HG02763 (cell line): ENCODE measurements at regions not wholly inside any gene's neighbourhood (a gene's known extent, or its start where the extent isn't known, plus 50 kb on each side); places are given as distances from the start of the nearest gene placed in this dataset.
"Not testable (repeated sequence)": the region's sequence is repeated elsewhere in the genome, so short reads cannot be mapped to it uniquely, and the experiment has no call there.

Experiments
- ATAC-seq: cut with Tn5 transposase; IDR thresholded peaks from one replicate; pipeline ENCODE4 v1.9.1; 2021; ENCODE audit warnings: mild to moderate bottlenecking, moderate library complexity; ENCODE audit not compliant: unreplicated experiment

DNA sequence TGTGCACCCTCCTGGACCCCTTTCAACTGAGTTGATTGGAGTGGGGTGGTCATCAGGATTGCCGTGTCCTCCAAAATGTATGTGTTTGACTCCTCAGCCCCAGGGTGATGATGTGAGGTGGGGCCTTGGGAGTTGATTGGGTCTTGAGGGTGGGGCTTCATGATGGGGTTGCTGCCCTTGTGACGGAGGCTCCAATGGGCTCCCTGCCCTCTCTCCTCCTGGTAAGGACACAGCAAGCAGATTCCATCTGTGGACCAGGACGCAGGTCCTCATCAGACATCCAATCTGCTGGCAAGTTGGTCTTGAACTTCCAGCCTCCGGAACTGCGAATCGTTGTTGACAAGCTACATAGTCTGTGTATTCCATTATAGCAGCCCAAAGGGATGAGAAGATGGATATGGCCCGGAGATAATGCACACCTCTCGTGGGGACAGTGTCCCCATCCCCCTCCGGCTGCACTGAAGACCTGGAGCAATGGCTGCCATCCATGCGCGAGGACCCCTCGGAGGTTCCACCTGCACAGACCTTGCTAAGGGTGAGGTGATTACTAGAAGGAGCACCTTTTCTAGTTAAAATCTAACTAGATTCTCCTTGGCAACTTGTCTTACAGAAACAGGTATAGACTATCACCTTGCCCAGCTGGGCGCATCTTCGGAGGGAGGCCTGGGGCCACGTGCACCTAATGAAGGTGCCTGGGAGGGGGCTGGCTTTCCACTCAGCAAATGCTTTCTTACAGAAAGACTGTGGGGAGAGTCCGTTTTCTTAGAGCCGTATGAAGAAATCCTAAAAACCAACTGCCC is 75.7 kb upstream of the IRX4 start:
- ATAC-seq = no peak

GRCh38 chr5:1955586-1955985 is 72.9 kb upstream of the IRX4 start:
- ATAC-seq = no peak

DNA sequence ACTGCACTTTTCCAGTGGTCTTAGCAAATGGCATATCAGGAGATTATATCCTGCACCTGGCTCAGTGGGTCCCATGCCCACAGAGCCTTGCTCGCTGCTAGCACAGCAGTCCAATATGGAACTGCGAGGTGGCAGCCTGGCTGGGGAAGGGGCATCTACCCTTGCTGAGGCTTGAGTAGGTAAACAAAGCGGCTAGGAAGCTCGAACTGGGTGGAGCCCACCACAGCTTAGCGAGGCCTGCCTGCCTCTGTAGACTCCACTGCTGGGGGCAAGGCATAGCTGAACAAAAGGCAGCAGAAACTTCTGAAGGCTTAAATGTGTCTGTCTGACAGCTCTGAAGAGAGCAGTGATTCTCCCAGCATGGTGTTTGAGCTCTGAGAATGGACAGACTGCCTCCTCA is 71.0 kb upstream of the IRX4 start:
- ATAC-seq = not testable (repeated sequence)

DNA sequence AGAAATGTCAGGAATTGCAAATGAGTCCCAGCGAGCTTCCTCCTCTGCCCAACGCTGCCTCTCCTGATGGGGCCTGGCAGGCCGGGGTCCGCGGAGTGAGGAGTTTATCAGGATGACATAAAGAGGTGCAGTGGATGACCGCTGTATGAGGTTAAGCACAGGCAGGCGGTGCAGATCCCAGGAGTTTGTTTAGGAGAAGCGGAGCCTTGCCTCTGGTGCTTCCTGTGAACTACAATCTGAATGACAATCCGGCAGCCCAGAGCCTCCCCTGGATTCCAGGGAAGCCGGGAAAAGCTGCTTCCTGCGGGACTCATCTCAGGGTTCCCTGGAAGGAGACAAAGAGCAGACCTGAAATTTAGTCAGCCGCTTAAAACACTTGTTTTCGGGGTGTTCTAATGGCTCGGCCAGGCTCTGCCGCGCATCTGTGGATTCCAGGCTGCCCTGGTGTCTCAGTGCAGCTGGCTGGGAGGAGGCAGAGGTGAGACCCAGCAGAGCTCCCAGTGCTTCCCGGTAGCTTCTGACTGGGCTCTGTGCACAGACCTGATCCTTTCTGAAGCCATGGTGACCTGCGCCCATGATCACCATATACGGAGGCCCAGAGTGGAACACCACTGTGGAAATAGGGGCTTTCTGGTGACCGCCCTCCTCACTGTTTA is 69.8 kb upstream of the IRX4 start:
- no peak for ATAC-seq

DNA sequence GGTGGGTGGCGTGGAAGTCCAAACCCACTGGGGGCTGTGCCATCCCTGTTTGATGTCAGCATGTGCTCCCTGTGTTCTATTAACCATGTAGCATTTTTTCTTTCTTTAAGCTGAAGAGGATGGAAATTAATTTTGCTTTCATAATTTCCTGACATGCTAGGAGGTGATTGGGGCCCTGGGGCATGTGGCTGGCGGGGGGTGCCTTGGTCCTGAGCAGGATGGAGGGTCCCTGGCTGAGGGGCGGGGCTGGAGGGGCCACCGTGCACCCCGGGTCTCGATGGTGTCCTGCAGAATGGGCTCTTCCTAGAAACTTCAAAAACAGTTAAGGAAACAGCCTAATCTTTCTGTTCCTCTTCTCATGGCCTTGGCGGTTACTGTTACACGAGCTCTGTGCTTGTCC is 69.3 kb upstream of the IRX4 start:
- ATAC-seq = no peak

DNA sequence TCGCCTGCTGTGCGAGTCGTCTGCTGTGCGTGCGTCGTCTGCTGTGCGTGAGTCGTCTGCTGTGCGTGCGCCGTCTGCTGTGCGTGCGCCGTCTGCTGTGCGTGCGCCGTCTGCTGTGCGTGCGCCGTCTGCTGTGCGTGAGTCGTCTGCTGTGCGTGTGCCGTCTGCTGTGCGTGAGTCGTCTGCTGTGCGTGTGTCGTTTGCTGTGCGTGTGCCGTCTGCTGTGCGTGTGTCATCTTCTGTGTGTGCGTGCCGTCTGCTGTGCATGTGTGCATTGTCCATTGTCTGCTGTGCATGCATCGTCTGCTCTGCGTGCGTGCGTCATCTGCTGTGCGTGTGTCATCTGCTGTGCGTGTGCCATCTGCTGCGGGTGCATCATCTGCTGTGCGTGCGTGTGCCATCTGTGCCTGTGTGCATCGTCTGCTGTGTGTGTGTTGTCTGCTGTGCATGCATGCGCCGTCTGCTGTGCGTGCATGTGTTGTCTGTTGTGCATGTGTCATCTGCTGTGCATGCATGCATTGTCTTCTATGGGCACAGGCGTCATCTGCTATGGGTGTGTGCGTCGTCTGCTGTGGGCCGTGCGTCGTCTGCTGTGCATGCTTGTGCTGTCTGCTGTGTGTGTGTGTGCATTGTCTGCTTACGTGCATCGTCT is 68.6 kb upstream of the IRX4 start:
- no peak for ATAC-seq

GRCh38 chr5:1950708-1951103 is 68.0 kb upstream of the IRX4 start:
- no peak for ATAC-seq

- no peak for ATAC-seq
These were observed 67.5 kb upstream of the IRX4 start for GRCh38 chr5:1950096-1950707.

DNA sequence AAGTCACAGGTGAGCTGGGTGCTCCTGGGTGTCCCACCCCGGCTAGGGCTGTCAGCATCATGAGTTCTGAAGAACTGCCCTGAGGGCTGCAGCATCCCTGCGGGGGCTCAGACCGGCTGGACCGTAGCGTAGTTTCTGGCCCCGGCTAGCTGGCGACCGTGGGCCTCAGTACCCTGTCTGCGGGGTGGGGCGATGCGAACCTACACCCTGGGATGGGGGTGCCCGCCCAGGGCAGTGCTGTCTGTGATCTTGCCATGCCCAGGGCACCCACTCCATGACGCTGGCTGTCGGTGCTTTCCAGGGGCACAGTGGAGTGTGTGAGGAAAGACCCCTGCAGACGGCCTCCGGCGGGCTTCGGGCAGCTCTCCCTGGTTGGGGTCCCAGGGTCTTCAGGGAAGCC is 66.5 kb upstream of the IRX4 start:
- ATAC-seq = no peak

DNA sequence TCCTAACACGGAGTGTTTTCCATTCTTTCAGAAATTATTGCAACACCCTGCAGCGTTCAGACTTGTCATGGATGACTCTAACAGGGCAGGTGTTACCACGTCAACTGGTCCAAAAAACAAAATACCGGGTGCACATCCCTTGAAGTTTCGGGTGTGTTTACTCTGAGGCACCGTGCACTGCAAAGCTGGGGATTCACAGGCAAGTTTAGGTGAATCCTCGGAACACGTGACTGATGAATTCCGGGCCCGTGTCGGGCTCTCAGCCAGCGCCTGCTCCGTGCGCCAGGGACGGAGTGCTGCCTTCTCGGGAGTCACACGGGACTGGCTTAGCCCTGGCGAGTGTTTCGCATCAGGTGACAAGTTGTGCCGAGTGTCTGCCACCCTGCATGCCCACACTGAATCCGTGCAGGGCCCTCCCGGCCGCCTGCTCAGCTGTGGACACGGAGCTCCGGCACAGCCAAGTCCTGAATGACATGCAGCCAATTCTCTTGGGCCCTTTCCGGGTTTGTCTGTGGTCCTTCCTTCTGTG is 66.0 kb upstream of the IRX4 start:
- ATAC-seq = no peak

DNA sequence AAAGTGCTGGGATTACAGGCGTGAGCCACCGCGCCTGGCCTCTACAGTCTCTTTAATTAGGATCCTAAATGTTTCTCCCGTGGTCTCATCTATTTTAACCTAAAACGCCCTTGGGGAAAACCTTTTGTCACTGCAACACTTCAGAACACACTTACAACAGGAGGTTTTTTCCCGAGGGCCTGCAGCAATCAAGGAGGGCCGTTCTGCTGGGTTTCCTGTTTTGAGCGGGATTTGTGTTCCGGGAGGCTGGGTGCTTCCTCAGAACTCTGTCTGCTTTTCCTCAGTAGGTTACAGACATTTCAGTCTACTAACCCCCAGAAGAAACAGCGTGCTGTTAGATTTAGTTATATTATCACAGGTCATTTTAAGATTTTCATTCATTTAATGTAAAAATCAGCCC is 65.4 kb upstream of the IRX4 start:
- ATAC-seq = no peak

GRCh38 chr5:1946776-1947175 is 64.1 kb upstream of the IRX4 start:
- ATAC-seq = no peak

DNA sequence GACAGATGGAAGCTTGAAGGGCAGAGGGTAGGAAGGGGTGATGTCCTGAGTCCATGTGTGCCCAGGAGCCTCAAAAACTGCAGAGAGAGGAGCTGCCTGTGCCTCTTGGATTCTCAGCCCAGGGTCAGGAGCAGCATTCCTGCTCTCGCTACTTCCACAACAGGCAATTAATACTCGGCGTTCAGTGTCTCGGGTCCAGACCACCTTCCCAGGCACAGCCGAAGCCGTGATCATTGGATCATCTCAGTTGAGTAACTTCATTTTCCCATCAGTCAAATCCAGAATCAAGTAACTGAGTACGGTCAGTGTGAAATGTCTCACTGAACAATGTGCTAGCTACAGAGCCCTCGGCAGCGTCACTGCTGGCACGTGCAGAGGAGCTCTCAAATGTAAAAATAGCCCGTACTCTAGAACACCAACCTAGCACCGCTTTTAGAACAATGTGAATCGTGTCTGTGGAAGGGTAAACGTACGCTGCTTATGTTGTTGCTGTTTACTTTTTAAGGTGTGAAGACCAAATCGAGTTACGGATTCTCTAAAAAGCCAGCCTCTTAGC is 63.5 kb upstream of the IRX4 start:
- no peak for ATAC-seq

GRCh38 chr5:1945606-1946005 is 62.9 kb upstream of the IRX4 start:
- ATAC-seq = no peak

- ATAC-seq = no peak
These were observed 61.7 kb upstream of the IRX4 start for GRCh38 chr5:1944408-1944807.

DNA sequence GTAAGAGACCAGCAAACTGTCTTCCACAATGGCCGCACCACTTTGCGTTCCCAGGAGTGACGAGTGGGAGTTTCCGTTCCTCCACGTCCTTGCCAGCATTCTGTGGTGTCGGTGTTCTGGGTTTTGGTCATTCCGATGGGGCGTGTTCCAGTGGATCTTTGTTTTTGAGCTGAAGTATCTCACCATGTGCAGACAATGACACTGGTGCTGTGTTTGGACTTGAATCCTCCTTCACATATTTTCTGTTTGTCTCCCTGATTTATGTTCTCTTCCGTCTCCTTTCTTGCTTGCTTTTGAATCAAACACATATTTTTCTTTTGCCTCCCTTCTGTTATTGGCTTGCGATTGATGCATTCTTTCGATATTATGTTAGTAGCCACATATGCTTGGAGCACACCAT is 60.8 kb upstream of the IRX4 start:
- ATAC-seq = no peak

DNA sequence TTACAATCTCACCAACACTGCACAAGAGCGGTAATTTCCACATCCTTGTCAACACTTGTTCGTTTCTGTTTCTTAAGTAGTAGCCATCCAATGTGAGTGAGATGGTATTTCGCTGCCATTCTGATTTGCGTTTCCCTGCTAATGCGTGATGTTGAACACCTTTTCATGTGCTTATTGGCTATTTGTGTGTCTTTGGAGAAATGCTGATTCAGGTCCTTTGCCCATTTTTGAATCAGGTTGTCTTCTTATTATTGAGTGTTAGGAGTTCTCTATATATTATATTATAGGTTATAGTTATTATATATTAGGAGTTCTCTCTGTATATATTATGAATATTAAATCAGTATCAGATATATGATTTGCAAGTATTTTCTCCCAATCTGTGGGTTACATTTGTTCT is 59.9 kb upstream of the IRX4 start:
- no peak for ATAC-seq

- no peak for ATAC-seq
These were observed 59.4 kb upstream of the IRX4 start for GRCh38 chr5:1942158-1942557.

DNA sequence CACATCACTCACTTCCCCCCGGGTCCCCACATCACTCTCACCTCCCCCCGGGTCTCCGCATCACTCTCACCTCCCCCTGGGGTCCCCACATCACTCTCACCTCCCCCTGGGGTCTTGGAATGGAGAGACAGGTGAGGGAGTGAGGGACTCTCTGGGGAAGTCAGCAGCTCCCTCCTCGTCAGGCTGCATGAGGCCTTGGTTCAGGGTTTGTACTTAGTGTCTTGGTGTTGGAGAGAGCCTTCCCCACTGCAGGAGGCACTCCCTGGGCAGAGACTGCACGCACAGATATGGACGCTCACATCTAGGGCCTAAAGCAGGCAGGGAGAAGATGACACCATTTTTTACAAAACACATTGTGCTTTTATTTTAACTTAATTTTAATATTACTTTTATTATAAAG is 56.5 kb upstream of the IRX4 start:
- no peak for ATAC-seq

- no peak for ATAC-seq
These were observed 55.7 kb upstream of the IRX4 start for GRCh38 chr5:1938310-1939000.

- no peak for ATAC-seq
These were observed 54.9 kb upstream of the IRX4 start for GRCh38 chr5:1937590-1937989.
